HCT116 (cell line): ENCODE measurements at regions not wholly inside any gene's neighbourhood (a gene's known extent, or its start where the extent isn't known, plus 50 kb on each side); places are given as distances from the start of the nearest gene placed in this dataset.

Experiments
- ATAC-seq: fragments of 200-7000 bp; cut with Tn5 transposase; 2 replicates; pipeline ENCODE4 v1.9.1; 2020; ENCODE audit warnings: mild to moderate bottlenecking, moderate library complexity
- BruUV-seq: library from RNA; stranded (reverse); fragments of 400-500 nt; replicated peaks from 2 replicates; lab custom pipeline; 2021; lab: Mats Ljungman, UMichigan
- CTCF ChIA-PET: fragments of 300-600 bp; sonication (Branson Sonifier 250); formaldehyde crosslinking; loops from one replicate; lab custom pipeline; 2021; ENCODE audit warnings: antibody characterized with exemption; lab: Charles Lee
- POLR2A ChIA-PET: fragments of 300-600, 350-600 bp; sonication (Branson Sonifier 250); formaldehyde crosslinking; loops from one replicate; lab custom pipeline; 2021; ENCODE audit warnings: antibody characterized with exemption; lab: Charles Lee
- RAD21 ChIA-PET, 2 experiments: fragments of 300-600 bp; sonication (Branson Sonifier 250); formaldehyde crosslinking; loops; one replicate each; lab custom pipeline; 2023; ENCODE audit warnings: low total read pairs in 2 of 2; ENCODE audit not compliant: uncharacterized antibody in 2 of 2, unreplicated experiment in 2 of 2, low non-redundant PET in 1 of 2; lab: Charles Lee
- DNase-seq: peaks from one replicate; pipeline ENCODE4 v3.0.0-alpha.2; 2010; ENCODE audit warnings: low read depth, low spot score
- H2AFZ ChIP-seq: fragments of 200-600 bp; shearing (Covaris generic), sonication (generic); 2 replicates; pipeline ENCODE4 v1.6.1; 2017; ENCODE audit warnings: low read depth, mixed run types, mixed read lengths, antibody characterized with exemption, low read length; ENCODE audit not compliant: poor library complexity, severe bottlenecking
- H3K27ac ChIP-seq: 2 replicates; pipeline ENCODE4 v1.5.1; 2012; ENCODE audit warnings: low read depth, low read length
- H3K27me3 ChIP-seq: fragments of 200-600 bp; sonication (generic); 2 replicates; pipeline ENCODE4 v1.6.1; 2016; ENCODE audit warnings: mixed run types, low read length, mixed read lengths; ENCODE audit not compliant: insufficient read depth
- H3K36me3 ChIP-seq, 2 experiments: fragments of 200-500 bp in 1 of 2; fragments of 200-600 bp in 1 of 2; sonication (Bioruptor generic) in 1 of 2; sonication (generic) in 1 of 2; 2 replicates each; pipeline versions ENCODE4 v1.5.1 to v1.6.1; 2014 to 2016; ENCODE audit warnings: low read length in 2 of 2, inconsistent platforms in 1 of 2, mixed read lengths in 1 of 2, mixed run types in 1 of 2; ENCODE audit not compliant: insufficient read depth in 2 of 2, control insufficient read depth in 1 of 2
- H3K4me1 ChIP-seq, 2 experiments: fragments of 200-600 bp in 1 of 2; sonication (generic) in 1 of 2; 2 replicates each; pipeline versions ENCODE4 v1.5.1 to v1.6.1; 2012 to 2017; ENCODE audit warnings: low read length in 2 of 2, inconsistent platforms in 1 of 2, mild to moderate bottlenecking in 1 of 2, mixed read lengths in 1 of 2, mixed run types in 1 of 2, moderate library complexity in 1 of 2; ENCODE audit not compliant: insufficient read depth in 2 of 2, control insufficient read depth in 1 of 2
- H3K4me2 ChIP-seq: fragments of 200-600 bp; sonication (generic); 2 replicates; pipeline ENCODE4 v1.6.1; 2017; ENCODE audit warnings: mixed run types, low read length, mixed read lengths
- H3K4me3 ChIP-seq, 2 experiments: fragments of 200-600 bp in 1 of 2; sonication (generic) in 1 of 2; replicated peaks in 1 of 2; 2 replicates each; pipeline ENCODE4 v1.5.1; 2011 to 2016; ENCODE audit warnings: low read length in 2 of 2, control low read depth in 1 of 2, low read depth in 1 of 2, mild to moderate bottlenecking in 1 of 2, mixed read lengths in 1 of 2, mixed run types in 1 of 2
- H3K79me2 ChIP-seq: fragments of 200-600 bp; sonication (generic); 2 replicates; pipeline ENCODE4 v1.6.1; 2017; ENCODE audit warnings: mild to moderate bottlenecking, mixed run types, low read length, moderate library complexity, mixed read lengths; ENCODE audit not compliant: insufficient read depth
- H3K9ac ChIP-seq: fragments of 200-600 bp; sonication (generic); 2 replicates; pipeline ENCODE4 v1.6.1; 2016; ENCODE audit warnings: low read length, mixed read lengths
- H3K9me2 ChIP-seq: fragments of 200-600 bp; sonication (generic), shearing (Covaris generic); 2 replicates; pipeline ENCODE4 v1.6.1; 2017; ENCODE audit warnings: mixed run types, mild to moderate bottlenecking, moderate library complexity; ENCODE audit not compliant: insufficient read depth
- H3K9me3 ChIP-seq, 2 experiments: fragments of 200-500 bp in 1 of 2; fragments of 200-600 bp in 1 of 2; sonication (Bioruptor generic) in 1 of 2; sonication (generic) in 1 of 2; 2 replicates each; pipeline ENCODE4 v1.6.1; 2014 to 2017; ENCODE audit warnings: low read length in 2 of 2, mixed read lengths in 2 of 2, inconsistent platforms in 1 of 2, low read depth in 1 of 2, mild to moderate bottlenecking in 1 of 2, mixed run types in 1 of 2, moderate library complexity in 1 of 2; ENCODE audit not compliant: control insufficient read depth in 1 of 2, insufficient read depth in 1 of 2
- H4K20me1 ChIP-seq: fragments of 200-600 bp; sonication (generic), shearing (Covaris generic); 2 replicates; pipeline ENCODE4 v1.6.1; 2017; ENCODE audit warnings: mixed run types, mild to moderate bottlenecking, moderate library complexity; ENCODE audit not compliant: insufficient read depth
- CBX3 ChIP-seq: IDR thresholded peaks from 2 replicates; pipeline ENCODE4 v1.6.1; 2012; ENCODE audit warnings: low read depth
- EGR1 ChIP-seq: IDR thresholded peaks from 2 replicates; pipeline ENCODE4 v1.6.1; 2012; ENCODE audit warnings: low read depth
- ELF1 ChIP-seq: IDR thresholded peaks from 2 replicates; pipeline ENCODE4 v1.6.1; 2012; ENCODE audit warnings: low read depth, borderline replicate concordance
- EZH2 ChIP-seq: fragments of 200-600 bp; sonication (generic); IDR thresholded peaks from 2 replicates; pipeline ENCODE4 v1.6.1; 2017; ENCODE audit warnings: antibody characterized with exemption, mixed run types
- FOSL1 ChIP-seq: IDR thresholded peaks from 2 replicates; pipeline ENCODE4 v1.6.1; 2012; ENCODE audit warnings: low read depth
- JUND ChIP-seq: IDR thresholded peaks from 2 replicates; pipeline ENCODE4 v1.6.1; 2012
- POLR2A ChIP-seq: IDR thresholded peaks from 2 replicates; pipeline ENCODE4 v1.7.0; 2011; ENCODE audit warnings: borderline replicate concordance; ENCODE audit not compliant: insufficient read depth, insufficient read length; ENCODE audit errors: extremely low read depth
- POLR2AphosphoS5 ChIP-seq: IDR thresholded peaks from 2 replicates; pipeline ENCODE4 v1.6.1; 2011; ENCODE audit warnings: mild to moderate bottlenecking, low read depth, low read length, moderate library complexity
- RAD21 ChIP-seq: IDR thresholded peaks from 2 replicates; pipeline ENCODE4 v1.6.1; 2012; ENCODE audit warnings: low read depth, mild to moderate bottlenecking
- SIN3A ChIP-seq: IDR thresholded peaks from 2 replicates; pipeline ENCODE4 v1.6.1; 2012; ENCODE audit warnings: low read depth
- SP1 ChIP-seq: IDR thresholded peaks from 2 replicates; pipeline ENCODE4 v1.6.1; 2012; ENCODE audit warnings: low read depth
- SRF ChIP-seq: IDR thresholded peaks from 2 replicates; pipeline ENCODE4 v1.6.1; 2012; ENCODE audit warnings: low read depth
- TCF7L2 ChIP-seq: IDR thresholded peaks from 2 replicates; pipeline ENCODE4 v1.7.0; 2011; ENCODE audit warnings: borderline replicate concordance, inconsistent platforms; ENCODE audit not compliant: insufficient read depth, insufficient read length; ENCODE audit errors: extremely low read depth
- YY1 ChIP-seq: IDR thresholded peaks from 2 replicates; pipeline ENCODE4 v1.6.1; 2011; ENCODE audit warnings: low read length, low read depth, moderate library complexity, mild to moderate bottlenecking; ENCODE audit not compliant: insufficient replicate concordance; ENCODE audit errors: extremely low read depth
- ZFX ChIP-seq: fragments of 450-650 bp; IDR thresholded peaks from 2 replicates; pipeline ENCODE4 v1.6.1; 2017
- ZNF274 ChIP-seq: fragments of 200-500 bp; sonication (Bioruptor generic); IDR thresholded peaks from 2 replicates; pipeline ENCODE4 v1.6.1; 2014; ENCODE audit warnings: mild to moderate bottlenecking, low read depth, low read length, inconsistent platforms
- intact Hi-C: fragments of 100-400 bp; cut with micrococcal nuclease; formaldehyde crosslinking; loops from 2 replicates; pipeline ENCODE4 v1.10.0; 2022
- TF ChIP-seq, protein P1 (sequence below): IDR thresholded peaks from 2 replicates; pipeline ENCODE4 v1.6.1; 2012
- TF ChIP-seq, protein P2 (sequence below): IDR thresholded peaks from 2 replicates; pipeline ENCODE4 v1.6.1; 2012; ENCODE audit warnings: low read depth
- TF ChIP-seq, protein P3 (sequence below): IDR thresholded peaks from 2 replicates; pipeline ENCODE4 v1.6.1; 2012
- TF ChIP-seq, protein P4 (sequence below): IDR thresholded peaks from 2 replicates; pipeline ENCODE4 v1.6.1; 2011; ENCODE audit warnings: mild to moderate bottlenecking, low read length, moderate library complexity; ENCODE audit not compliant: insufficient replicate concordance; ENCODE audit errors: extremely low read depth

DNA sequence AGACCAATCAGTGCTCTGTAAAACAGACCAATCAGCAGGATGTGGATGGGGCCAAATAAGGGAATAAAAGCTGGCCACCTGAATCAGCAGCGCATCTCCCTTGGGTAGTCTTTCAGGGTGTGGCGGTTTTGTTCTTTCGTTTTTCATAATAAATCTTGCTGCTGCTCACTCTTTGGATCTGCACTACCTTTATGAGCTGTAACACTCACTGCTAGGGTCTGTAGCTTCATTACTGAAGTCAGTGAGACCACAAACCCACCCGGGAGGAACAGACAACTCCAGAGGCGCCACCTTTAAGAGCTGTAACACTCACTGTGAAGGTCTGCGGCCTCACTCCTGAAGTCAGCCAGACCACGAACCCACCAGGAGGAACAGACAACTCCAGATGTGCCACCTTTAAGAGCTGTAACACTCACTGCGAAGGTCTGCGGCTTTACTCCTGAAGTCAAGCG is 175.5 kb upstream of the PDGFD start:
- POLR2A ChIA-PET: no interaction called here
- Histone ChIP-seq H4K20me1 (no peaks in the 10 kb centered on the region), H3K9me2 (no peaks in the 10 kb centered on the region)

More for the DNA sequence above, 175.5 kb upstream of the PDGFD start:
- Histone ChIP-seq H3K4me1 (no peaks in the 10 kb centered on the region), H3K4me3 (no peak overlapping the region), H3K9ac (no peak overlapping the region), H3K9me3 (no peaks in the 10 kb centered on the region), H3K4me2 (no peak overlapping the region), H3K27me3 (no peaks in the 10 kb centered on the region)
- BruUV-seq: no TSS peak
- intact Hi-C loops: no loop called here
- TF ChIP-seq YY1 (no peak), TCF7L2 (no peak), EGR1 (no peak), FOSL1 (no peak), EZH2 (no peak), CBX3 (no peak), SRF (no peak), SIN3A (no peak), ELF1 (no peak), POLR2A (no peak), JUND (no peak), ZFX (no peak), RAD21 (no peak), SP1 (no peak), POLR2AphosphoS5 (no peak), ZNF274 (no peak)
- TF ChIP-seq, protein P1, sequence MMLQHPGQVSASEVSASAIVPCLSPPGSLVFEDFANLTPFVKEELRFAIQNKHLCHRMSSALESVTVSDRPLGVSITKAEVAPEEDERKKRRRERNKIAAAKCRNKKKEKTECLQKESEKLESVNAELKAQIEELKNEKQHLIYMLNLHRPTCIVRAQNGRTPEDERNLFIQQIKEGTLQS: no peak
- TF ChIP-seq, protein P2, sequence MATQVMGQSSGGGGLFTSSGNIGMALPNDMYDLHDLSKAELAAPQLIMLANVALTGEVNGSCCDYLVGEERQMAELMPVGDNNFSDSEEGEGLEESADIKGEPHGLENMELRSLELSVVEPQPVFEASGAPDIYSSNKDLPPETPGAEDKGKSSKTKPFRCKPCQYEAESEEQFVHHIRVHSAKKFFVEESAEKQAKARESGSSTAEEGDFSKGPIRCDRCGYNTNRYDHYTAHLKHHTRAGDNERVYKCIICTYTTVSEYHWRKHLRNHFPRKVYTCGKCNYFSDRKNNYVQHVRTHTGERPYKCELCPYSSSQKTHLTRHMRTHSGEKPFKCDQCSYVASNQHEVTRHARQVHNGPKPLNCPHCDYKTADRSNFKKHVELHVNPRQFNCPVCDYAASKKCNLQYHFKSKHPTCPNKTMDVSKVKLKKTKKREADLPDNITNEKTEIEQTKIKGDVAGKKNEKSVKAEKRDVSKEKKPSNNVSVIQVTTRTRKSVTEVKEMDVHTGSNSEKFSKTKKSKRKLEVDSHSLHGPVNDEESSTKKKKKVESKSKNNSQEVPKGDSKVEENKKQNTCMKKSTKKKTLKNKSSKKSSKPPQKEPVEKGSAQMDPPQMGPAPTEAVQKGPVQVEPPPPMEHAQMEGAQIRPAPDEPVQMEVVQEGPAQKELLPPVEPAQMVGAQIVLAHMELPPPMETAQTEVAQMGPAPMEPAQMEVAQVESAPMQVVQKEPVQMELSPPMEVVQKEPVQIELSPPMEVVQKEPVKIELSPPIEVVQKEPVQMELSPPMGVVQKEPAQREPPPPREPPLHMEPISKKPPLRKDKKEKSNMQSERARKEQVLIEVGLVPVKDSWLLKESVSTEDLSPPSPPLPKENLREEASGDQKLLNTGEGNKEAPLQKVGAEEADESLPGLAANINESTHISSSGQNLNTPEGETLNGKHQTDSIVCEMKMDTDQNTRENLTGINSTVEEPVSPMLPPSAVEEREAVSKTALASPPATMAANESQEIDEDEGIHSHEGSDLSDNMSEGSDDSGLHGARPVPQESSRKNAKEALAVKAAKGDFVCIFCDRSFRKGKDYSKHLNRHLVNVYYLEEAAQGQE: no peak
- TF ChIP-seq, protein P3, sequence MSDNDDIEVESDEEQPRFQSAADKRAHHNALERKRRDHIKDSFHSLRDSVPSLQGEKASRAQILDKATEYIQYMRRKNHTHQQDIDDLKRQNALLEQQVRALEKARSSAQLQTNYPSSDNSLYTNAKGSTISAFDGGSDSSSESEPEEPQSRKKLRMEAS: no peak
- TF ChIP-seq, protein P4, sequence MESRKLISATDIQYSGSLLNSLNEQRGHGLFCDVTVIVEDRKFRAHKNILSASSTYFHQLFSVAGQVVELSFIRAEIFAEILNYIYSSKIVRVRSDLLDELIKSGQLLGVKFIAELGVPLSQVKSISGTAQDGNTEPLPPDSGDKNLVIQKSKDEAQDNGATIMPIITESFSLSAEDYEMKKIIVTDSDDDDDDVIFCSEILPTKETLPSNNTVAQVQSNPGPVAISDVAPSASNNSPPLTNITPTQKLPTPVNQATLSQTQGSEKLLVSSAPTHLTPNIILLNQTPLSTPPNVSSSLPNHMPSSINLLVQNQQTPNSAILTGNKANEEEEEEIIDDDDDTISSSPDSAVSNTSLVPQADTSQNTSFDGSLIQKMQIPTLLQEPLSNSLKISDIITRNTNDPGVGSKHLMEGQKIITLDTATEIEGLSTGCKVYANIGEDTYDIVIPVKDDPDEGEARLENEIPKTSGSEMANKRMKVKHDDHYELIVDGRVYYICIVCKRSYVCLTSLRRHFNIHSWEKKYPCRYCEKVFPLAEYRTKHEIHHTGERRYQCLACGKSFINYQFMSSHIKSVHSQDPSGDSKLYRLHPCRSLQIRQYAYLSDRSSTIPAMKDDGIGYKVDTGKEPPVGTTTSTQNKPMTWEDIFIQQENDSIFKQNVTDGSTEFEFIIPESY: no peak
- TF ChIP-seq, all 23 proteins: peak for 0
- ChIA-PET RAD21 (no interaction called here), CTCF (no interaction called here)
- Histone ChIP-seq H2AFZ (no peak overlapping the region), H3K27ac (no peak overlapping the region), H3K36me3 (no peaks in the 10 kb centered on the region), H3K79me2 (no peaks in the 10 kb centered on the region)
- ATAC-seq (no peak), DNase-seq (no peak)
